SK-N-SH treated with all-trans-retinoic acid at 6 μM for 48 hours (cell line): ENCODE measurements at regions not wholly inside any gene's neighbourhood (a gene's known extent, or its start where the extent isn't known, plus 50 kb on each side); places are given as distances from the start of the nearest gene placed in this dataset.

Experiments
- ATAC-seq: fragments of 200-7000 bp; cut with Tn5 transposase; 3 replicates; pipeline ENCODE4 v1.9.1; 2020; ENCODE audit warnings: mild to moderate bottlenecking, moderate library complexity
- ARNTL ChIP-seq: fragments of 450-650 bp; formaldehyde crosslinking; IDR thresholded peaks from 2 replicates; pipeline ENCODE4 v1.5.0; 2020; ENCODE audit warnings: low read depth, mild to moderate bottlenecking, moderate library complexity, borderline replicate concordance
- BACH2 ChIP-seq: fragments of 250-450 bp; sonication (Bioruptor Pico); IDR thresholded peaks from 2 replicates; pipeline ENCODE4 v1.9.0; 2021; ENCODE audit warnings: mild to moderate bottlenecking, borderline replicate concordance
- CSDC2 ChIP-seq: fragments of 250-450 bp; sonication (Bioruptor Pico); IDR thresholded peaks from 2 replicates; pipeline ENCODE4 v1.5.0; 2020; ENCODE audit warnings: mild to moderate bottlenecking, moderate library complexity
- CSRNP3 ChIP-seq: fragments of 250-450 bp; sonication (Bioruptor Pico); IDR thresholded peaks from 2 replicates; pipeline ENCODE4 v1.5.1; 2021; ENCODE audit warnings: mild to moderate bottlenecking, moderate library complexity
- GLIS3 ChIP-seq: fragments of 250-450 bp; sonication (Bioruptor Pico); IDR thresholded peaks from 2 replicates; pipeline ENCODE4 v1.5.0; 2020; ENCODE audit warnings: mild to moderate bottlenecking, moderate library complexity
- ISL1 ChIP-seq: fragments of 250-450 bp; sonication (Bioruptor Pico); IDR thresholded peaks from 2 replicates; pipeline ENCODE4 v2.1.2; 2022; ENCODE audit warnings: mild to moderate bottlenecking, moderate library complexity
- OSR1 ChIP-seq: fragments of 250-450 bp; sonication (Bioruptor Pico); IDR thresholded peaks from 2 replicates; pipeline ENCODE4 v1.8.0; 2022; ENCODE audit warnings: moderate library complexity, mild to moderate bottlenecking, inconsistent platforms
- PPARA ChIP-seq: fragments of 250-450 bp; sonication (Bioruptor Pico); IDR thresholded peaks from 2 replicates; pipeline ENCODE4 v1.5.0; 2020; ENCODE audit warnings: mild to moderate bottlenecking, borderline replicate concordance
- RARB ChIP-seq: fragments of 250-450 bp; sonication (Bioruptor Pico); IDR thresholded peaks from 2 replicates; pipeline ENCODE4 v1.8.0; 2021; ENCODE audit warnings: mild to moderate bottlenecking, moderate library complexity
- SNAI2 ChIP-seq: fragments of 250-450 bp; sonication (Bioruptor Pico); IDR thresholded peaks from 2 replicates; pipeline ENCODE4 v1.5.0; 2020; ENCODE audit warnings: mild to moderate bottlenecking, moderate library complexity
- TCF4 ChIP-seq: fragments of 250-450 bp; sonication (Bioruptor Pico); IDR thresholded peaks from 2 replicates; pipeline ENCODE4 v1.8.0; 2021; ENCODE audit warnings: mild to moderate bottlenecking, moderate library complexity, borderline replicate concordance
- TOX ChIP-seq: fragments of 250-450 bp; sonication (Bioruptor Pico); IDR thresholded peaks from 2 replicates; pipeline ENCODE4 v1.8.0; 2021; ENCODE audit warnings: mild to moderate bottlenecking, moderate library complexity, borderline replicate concordance
- ZC3H10 ChIP-seq: fragments of 250-450 bp; sonication (Bioruptor Pico); IDR thresholded peaks from 2 replicates; pipeline ENCODE4 v1.5.1; 2021; ENCODE audit warnings: mild to moderate bottlenecking, moderate library complexity
- ZFP3 ChIP-seq: fragments of 250-450 bp; sonication (Bioruptor Pico); IDR thresholded peaks from 2 replicates; pipeline ENCODE4 v1.5.0; 2020; ENCODE audit warnings: mild to moderate bottlenecking, moderate library complexity
- ZFP30 ChIP-seq: fragments of 450-650 bp; formaldehyde crosslinking; IDR thresholded peaks from 2 replicates; pipeline ENCODE4 v1.5.0; 2022; ENCODE audit warnings: mild to moderate bottlenecking, moderate library complexity
- ZNF565 ChIP-seq: fragments of 450-650 bp; formaldehyde crosslinking; conservative IDR thresholded peaks from 2 replicates; pipeline ENCODE4 v1.5.0; 2020; ENCODE audit warnings: low read depth, mild to moderate bottlenecking, moderate library complexity
- ZNF70 ChIP-seq: fragments of 450-650 bp; formaldehyde crosslinking; IDR thresholded peaks from 2 replicates; pipeline ENCODE4 v1.5.0; 2020; ENCODE audit warnings: mild to moderate bottlenecking, moderate library complexity
- ZNF8 ChIP-seq: fragments of 450-650 bp; formaldehyde crosslinking; IDR thresholded peaks from 2 replicates; pipeline ENCODE4 v1.5.0; 2020; ENCODE audit warnings: mild to moderate bottlenecking, moderate library complexity
- TF ChIP-seq, protein P1 (sequence below): fragments of 250-450 bp; sonication (Bioruptor Pico); IDR thresholded peaks from 2 replicates; pipeline ENCODE4 v1.5.0; 2020; ENCODE audit warnings: mild to moderate bottlenecking, moderate library complexity
- TF ChIP-seq, protein P2 (sequence below): fragments of 250-450 bp; sonication (Bioruptor Pico); IDR thresholded peaks from 2 replicates; pipeline ENCODE4 v1.8.0; 2020; ENCODE audit warnings: mild to moderate bottlenecking, moderate library complexity, borderline replicate concordance
- TF ChIP-seq, protein P3 (sequence below): fragments of 250-450 bp; sonication (Bioruptor Pico); IDR thresholded peaks from 2 replicates; pipeline ENCODE4 v1.5.1; 2020; ENCODE audit warnings: low read depth, mild to moderate bottlenecking, moderate library complexity

DNA sequence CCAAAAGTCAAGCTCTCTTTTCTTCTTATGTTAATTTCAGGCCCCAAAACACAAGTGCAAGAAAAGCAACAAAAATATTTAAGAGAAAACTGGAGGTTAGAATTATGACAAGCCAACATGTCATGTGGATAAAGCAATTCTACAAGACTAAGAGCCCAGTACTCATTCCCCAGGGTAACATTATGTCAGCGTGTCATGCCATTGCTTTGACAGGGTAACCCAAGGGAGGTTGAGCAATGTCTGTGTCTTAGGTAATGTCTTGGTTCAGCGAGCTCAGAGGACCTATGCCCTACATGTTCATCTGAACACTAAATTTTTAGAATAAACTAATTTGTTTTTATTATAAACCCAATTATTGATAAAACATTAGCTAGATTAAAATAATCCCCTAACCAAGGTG lies 173.2 kb upstream of the ZNF804A start (continued):
- TF ChIP-seq, protein P1, sequence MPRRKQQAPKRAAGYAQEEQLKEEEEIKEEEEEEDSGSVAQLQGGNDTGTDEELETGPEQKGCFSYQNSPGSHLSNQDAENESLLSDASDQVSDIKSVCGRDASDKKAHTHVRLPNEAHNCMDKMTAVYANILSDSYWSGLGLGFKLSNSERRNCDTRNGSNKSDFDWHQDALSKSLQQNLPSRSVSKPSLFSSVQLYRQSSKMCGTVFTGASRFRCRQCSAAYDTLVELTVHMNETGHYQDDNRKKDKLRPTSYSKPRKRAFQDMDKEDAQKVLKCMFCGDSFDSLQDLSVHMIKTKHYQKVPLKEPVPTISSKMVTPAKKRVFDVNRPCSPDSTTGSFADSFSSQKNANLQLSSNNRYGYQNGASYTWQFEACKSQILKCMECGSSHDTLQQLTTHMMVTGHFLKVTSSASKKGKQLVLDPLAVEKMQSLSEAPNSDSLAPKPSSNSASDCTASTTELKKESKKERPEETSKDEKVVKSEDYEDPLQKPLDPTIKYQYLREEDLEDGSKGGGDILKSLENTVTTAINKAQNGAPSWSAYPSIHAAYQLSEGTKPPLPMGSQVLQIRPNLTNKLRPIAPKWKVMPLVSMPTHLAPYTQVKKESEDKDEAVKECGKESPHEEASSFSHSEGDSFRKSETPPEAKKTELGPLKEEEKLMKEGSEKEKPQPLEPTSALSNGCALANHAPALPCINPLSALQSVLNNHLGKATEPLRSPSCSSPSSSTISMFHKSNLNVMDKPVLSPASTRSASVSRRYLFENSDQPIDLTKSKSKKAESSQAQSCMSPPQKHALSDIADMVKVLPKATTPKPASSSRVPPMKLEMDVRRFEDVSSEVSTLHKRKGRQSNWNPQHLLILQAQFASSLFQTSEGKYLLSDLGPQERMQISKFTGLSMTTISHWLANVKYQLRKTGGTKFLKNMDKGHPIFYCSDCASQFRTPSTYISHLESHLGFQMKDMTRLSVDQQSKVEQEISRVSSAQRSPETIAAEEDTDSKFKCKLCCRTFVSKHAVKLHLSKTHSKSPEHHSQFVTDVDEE: no peak

DNA sequence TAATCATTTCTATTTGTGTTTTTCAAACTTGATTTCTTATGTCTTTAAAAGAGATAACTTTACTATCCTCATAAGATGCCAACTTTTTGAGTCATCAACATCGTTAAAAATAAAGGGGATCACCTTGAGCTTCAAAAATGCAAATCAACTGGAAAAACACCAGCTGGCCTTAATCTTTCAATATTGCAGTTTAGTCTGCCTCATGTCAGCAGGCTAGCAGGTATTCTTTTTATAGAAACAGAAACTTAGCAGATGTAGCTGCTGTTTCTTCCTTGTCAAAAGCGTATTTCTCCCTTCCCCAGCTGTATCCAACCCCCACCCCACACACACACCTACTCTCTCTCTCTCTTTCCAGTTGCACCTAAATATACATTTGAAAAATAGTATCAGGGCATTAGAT lies 154.1 kb upstream of the ZNF804A start:
- ATAC-seq: no peak
- TF ChIP-seq OSR1 (CRISPR knock-in tag) (no peak), RARB (CRISPR knock-in tag) (no peak), SNAI2 (CRISPR knock-in tag) (no peak), ZC3H10 (CRISPR knock-in tag) (no peak), CSDC2 (no peak), CSRNP3 (CRISPR knock-in tag) (no peak), ZFP3 (no peak), ARNTL (CRISPR knock-in tag) (no peak), TOX (no peak), ISL1 (CRISPR knock-in tag) (no peak), GLIS3 (CRISPR knock-in tag) (no peak), TCF4 (CRISPR knock-in tag) (no peak), ZFP30 (CRISPR knock-in tag) (no peak), PPARA (CRISPR knock-in tag) (no peak)
- TF ChIP-seq, protein P2, sequence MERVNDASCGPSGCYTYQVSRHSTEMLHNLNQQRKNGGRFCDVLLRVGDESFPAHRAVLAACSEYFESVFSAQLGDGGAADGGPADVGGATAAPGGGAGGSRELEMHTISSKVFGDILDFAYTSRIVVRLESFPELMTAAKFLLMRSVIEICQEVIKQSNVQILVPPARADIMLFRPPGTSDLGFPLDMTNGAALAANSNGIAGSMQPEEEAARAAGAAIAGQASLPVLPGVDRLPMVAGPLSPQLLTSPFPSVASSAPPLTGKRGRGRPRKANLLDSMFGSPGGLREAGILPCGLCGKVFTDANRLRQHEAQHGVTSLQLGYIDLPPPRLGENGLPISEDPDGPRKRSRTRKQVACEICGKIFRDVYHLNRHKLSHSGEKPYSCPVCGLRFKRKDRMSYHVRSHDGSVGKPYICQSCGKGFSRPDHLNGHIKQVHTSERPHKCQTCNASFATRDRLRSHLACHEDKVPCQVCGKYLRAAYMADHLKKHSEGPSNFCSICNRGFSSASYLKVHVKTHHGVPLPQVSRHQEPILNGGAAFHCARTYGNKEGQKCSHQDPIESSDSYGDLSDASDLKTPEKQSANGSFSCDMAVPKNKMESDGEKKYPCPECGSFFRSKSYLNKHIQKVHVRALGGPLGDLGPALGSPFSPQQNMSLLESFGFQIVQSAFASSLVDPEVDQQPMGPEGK (CRISPR knock-in tag): no peak
- TF ChIP-seq, protein P3, sequence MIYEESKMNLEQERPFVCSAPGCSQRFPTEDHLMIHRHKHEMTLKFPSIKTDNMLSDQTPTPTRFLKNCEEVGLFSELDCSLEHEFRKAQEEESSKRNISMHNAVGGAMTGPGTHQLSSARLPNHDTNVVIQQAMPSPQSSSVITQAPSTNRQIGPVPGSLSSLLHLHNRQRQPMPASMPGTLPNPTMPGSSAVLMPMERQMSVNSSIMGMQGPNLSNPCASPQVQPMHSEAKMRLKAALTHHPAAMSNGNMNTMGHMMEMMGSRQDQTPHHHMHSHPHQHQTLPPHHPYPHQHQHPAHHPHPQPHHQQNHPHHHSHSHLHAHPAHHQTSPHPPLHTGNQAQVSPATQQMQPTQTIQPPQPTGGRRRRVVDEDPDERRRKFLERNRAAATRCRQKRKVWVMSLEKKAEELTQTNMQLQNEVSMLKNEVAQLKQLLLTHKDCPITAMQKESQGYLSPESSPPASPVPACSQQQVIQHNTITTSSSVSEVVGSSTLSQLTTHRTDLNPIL (CRISPR knock-in tag): no peak
- TF ChIP-seq, protein P1: no peak

- ATAC-seq: no peak
- TF ChIP-seq, protein P3 (CRISPR knock-in tag): no peak
- TF ChIP-seq, protein P1: no peak
- TF ChIP-seq CSDC2 (no peak), BACH2 (CRISPR knock-in tag) (no peak), ZNF565 (CRISPR knock-in tag) (no peak), TCF4 (CRISPR knock-in tag) (no peak), ARNTL (CRISPR knock-in tag) (no peak), ZNF8 (no peak), ZNF70 (CRISPR knock-in tag) (no peak)
- TF ChIP-seq, protein P2 (CRISPR knock-in tag): no peak
These were observed 153.6 kb upstream of the ZNF804A start for GRCh38 chr2:184444623-184445223.
